HG03135 (cell line): ENCODE measurements at regions not wholly inside any gene's neighbourhood (a gene's known extent, or its start where the extent isn't known, plus 50 kb on each side); places are given as distances from the start of the nearest gene placed in this dataset.
"Not testable (repeated sequence)": the region's sequence is repeated elsewhere in the genome, so short reads cannot be mapped to it uniquely, and the experiment has no call there.

ENCODE experiments used
- ATAC-seq: cut with Tn5 transposase; IDR thresholded peaks from one replicate; pipeline ENCODE4 v1.9.1; 2021; ENCODE audit warnings: mild to moderate bottlenecking, moderate library complexity; ENCODE audit not compliant: unreplicated experiment

DNA sequence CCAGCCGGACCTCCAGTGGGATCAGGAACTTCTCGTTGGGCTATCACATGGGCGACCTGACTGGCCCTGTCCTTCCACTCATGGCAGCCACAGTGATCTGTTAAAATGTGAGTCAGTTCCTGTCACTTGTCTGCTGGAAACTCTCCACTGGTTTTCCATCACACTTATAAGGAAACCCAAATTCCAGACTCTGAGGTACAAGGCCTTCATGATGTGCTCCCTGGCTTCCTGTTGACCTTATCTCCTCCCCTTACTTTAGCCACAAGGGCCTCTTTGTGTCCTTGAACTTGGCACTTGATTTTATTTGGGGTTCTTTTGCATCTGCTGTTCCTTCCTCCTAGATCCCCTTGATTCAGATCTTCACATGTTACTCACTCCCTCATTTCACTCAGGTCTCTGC is 96.8 kb downstream of the TENT5C start:
- ATAC-seq = no peak

DNA sequence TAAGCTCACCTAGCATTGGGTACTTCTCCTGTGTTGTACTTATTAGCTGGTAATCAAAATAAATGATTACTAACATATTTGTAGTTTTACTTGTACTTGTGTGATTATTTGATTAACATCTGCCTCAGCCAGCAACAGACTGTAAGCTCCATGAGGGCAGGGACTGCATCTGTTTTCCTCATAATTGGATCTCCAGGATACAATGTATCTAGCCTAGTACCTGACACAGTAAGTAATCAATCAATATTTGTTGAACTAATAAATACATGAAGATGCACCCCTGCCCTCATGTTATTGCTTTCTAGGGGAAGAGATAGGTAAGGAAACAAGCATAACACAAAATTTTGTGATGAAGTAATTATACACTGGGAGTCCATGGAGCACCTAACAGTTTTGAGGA is 101.5 kb downstream of the TENT5C start:
- no peak for ATAC-seq

DNA sequence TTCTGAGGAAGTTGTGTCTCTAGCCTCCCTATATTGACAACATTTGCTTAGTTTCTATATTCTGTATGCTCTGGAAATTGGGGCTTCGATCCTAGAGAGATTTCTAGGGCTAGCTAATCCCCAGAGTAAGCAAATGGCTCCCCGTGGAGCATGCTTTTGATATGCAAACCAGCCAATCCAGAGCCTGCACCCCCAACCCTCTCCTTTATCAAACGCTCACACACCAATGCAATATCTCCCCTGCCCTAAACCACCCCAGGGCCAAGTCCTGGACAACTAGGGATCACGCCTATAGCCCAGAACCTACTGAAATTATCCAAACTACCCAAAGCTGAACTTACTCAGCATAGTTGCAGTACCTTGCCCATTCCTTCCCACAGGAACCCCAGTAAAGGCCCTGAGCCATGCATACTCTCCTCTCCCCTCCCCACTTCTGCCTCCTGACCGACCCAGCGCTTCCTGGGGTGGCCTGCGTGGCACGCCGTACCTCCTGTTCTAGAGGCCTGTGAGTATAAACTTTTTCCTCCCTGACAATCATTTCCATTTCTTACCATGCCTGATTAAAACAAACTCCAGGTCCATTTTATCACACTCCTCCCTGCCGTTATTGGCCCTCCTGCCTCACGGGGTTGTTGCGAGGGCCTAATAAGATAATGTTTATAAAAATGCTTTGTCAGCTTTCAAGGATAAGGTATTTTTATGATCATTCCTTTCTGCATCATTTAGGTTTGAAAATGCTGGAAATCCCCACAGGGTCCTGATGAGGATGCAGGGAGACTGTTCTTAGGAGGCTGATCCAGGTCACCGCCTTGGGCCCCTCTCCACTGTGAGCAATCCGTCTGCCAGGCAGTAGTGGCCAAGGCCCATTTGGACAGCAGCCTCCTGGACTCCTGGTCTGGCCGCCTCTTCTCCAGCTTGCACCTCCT is 102.7 kb downstream of the TENT5C start:
- ATAC-seq = no peak

DNA sequence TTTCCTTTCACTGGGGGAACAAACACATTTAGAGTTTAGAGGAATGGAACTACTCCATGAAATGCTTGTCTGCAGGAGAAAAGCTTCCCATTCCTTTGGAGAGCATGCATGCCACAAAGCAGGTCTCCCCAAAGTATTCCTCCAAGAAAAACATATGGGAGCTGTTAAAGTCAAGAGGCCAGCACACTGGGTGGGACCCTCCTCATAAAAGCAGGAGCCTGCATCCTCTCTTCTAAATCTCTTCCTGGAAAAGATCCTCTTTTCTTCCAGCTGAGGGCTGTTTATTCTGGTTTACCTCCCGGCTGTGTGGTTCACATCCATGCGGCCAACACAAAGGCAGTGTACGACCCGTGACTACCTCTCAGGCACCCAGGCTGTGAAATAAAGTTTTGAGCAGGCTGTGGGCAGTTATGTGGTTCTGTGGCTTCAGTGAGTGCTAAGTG is 103.4 kb downstream of the TENT5C start:
- no peak for ATAC-seq

DNA sequence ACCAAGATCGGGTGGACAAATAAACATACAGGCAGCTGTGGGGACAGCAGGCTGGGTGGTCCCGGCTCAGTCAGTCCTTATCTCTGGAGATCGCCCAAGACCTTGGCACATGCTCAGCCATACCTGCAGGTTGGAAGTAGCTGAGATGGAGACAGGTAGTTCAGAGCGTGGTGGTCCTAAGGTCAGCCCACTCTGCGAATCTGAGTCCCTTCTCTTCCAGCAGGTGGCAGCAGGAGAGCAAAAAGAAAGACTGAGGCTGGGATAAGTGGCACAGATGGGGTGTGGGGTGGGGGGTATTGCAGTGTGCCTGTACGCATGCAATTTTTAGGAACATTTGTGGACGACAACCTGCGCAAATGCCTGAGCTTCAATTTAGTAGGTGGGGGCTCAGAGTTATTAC is 104.9 kb downstream of the TENT5C start:
- no peak for ATAC-seq

DNA sequence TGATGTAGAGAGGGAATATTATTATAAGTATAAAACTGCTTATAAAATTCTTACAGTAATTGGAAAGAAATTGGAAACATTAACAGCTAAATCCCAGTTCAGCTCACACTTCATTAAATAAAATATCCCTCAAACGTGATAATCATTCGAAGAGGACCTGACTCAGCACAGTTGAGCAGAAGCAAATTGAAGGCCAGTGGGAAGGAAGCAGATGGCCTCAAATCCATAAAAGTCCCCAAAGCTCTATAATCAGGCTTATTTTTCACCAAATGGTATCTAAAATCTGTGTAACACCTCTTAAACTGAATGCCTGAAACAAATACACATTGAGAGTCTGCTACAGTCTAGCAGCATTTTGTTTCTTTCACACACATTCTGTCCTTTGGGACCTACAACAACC is 106.8 kb downstream of the TENT5C start:
- ATAC-seq = no peak

DNA sequence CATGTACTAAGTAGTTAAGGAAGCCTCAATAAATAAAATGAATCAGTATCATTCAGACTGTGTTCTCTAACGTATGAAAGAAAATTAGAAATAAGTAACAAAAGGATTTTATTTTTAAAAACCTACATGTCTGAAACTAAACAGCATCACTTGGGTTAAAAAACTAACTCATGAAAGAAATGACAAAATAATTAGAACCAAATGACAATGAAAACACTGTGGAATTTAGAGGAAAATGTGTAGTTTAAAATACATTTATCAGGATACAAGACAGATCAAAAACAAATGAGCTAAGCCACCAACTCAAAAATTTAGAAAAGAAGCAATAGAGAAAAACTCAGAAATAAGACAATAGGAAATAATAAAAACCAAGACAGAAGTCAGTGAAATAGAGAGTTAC is 108.7 kb downstream of the TENT5C start:
- no peak for ATAC-seq

DNA sequence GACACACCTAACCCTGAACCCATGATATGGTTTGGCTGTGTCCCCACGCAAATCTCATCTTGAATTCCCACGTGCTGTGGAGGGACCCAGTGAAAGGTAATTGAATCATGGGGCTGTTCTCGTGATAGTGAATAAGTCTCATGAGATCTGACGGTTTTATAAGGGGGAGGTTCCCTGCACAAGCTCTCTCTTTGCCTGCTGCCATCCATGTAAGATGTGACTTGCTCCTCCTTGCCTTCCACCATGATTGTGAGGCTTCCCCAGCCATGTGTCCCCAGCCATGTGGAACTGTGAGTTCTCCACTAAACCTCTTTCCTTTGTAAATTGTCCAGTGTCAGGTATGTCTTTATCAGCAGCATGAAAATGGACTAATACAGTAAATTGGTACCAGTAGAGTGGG is 110.2 kb downstream of the TENT5C start:
- ATAC-seq = not testable (repeated sequence)

DNA sequence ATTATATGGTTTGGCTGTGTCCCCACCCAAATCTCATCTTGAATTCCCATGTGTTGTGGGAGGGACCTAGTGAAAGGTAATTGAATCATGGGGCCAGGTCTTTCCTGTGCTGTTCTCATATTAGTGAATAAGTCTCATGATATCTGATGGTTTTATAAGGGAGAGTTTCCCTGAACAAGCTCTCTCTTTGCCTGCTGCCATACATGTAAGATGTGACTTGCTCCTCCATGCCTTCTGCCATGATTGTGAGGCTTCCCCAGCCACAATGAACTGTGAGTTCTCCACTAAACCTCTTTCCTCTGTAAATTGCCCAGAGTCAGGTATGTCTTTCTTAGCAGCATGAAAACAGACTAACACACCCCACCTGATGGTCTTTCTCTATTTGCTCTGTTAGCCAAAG is 112.1 kb downstream of the TENT5C start:
- not testable (repeated sequence) for ATAC-seq

DNA sequence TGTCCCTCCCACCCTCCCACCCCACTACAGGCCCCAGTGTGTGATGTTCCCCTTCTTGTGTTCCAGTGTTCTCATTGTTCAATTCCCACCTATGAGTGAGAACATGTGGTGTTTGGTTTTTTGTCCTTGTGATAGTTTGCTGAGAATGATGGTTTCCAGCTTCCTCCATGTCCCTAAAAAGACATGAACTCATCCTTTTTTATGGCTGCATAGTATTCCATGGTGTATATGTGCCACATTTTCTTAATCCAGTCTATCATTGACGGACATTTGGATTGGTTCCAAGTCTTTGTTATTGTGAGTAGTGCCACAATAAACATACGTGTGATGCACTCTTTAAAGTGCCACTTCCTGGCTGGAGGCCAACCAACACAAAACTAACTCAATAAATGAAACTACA is 112.7 kb downstream of the TENT5C start:
- ATAC-seq = not testable (repeated sequence)

DNA sequence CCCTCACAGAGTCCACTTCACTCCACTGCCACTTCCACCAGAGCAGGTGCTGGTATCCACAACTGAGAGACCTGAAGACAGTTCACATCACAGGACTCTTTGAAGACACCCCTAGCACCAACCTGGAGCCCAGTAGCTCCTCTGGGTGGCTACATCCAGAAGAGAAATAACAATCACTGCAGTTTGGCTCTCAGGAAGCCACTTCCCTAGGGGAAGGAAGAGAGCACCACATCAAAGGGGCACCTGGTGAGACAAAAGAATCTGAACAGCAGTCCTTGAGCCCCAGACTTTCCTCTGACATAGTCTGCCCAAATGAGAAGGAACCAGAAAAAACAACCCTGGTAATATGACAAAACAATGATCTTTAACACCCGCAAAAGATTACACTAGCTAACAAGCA is 113.2 kb downstream of the TENT5C start:
- ATAC-seq = no peak

DNA sequence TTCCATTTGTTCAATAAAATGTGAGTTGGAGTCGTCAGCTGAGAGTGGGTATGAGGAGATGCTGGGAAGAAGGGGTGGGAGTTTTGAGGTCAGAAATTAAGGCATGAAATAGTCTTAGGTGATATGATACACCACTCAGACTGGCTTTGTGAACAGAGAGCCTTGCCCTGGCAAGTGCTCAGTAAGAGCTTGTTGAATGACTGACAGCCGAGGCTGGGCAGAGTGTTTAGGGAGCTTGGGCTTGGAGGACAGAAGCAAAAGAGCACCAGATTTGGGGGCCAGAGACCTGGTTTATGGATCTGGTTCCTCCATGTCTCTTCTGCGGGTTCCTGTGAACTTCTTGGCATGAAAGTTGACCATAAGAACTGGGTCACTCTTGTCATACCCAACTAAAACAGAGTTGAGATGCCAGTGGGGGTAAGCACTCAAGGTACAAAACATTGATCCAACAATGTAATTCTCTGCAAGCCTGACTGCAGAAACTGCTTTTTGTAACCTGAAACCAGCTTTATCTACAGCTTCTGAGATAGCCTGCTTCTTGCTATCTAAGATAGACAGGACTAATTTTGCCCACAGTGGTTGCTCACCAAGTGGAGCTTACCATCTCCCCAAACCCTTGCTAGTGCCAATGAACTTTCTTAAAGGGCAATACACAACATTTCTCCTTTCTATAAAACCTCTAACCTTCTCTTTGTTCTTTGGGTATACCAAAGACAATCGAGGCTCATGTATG is 126.4 kb downstream of the TENT5C start:
- no peak for ATAC-seq

DNA sequence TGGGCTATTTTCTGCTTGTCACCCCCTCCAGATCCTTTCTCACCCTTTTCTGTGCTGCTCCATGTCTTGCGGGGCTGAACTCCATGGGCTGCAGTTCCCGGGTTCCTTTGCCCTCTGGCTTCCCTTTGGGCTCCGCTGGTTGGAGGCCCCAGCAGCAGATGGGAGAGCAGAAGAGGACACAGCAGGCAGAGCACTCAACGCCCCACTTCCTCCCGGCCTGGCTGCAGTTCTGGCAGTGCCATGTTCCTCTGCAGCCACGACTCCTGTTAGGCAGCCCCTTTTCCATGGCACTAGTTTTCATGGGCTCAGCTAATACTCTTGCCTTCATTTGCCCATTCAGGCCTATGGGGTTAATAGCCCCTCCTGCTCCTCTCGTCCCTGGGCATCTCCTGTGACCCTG is 127.1 kb downstream of the TENT5C start:
- ATAC-seq = no peak

DNA sequence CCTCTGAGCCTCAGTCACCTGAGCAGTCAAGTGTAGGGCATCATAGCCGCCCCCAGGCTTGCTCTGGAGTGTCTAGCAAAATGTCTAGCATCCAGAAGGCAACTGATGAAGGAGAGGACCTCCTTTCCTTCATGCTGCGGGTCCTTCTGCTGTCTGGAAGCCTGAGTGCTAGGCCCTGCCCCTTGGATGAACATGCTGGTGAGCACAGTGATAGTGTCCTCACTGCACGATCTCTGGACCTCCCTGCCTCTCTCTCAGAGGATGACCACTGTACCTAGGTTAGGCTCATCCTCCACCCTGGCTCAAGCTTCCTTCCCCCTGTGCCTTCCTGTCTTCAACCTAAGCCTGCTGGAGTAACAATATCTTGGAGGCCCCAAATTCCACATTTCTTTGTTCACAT is 128.6 kb downstream of the TENT5C start:
- ATAC-seq = no peak

DNA sequence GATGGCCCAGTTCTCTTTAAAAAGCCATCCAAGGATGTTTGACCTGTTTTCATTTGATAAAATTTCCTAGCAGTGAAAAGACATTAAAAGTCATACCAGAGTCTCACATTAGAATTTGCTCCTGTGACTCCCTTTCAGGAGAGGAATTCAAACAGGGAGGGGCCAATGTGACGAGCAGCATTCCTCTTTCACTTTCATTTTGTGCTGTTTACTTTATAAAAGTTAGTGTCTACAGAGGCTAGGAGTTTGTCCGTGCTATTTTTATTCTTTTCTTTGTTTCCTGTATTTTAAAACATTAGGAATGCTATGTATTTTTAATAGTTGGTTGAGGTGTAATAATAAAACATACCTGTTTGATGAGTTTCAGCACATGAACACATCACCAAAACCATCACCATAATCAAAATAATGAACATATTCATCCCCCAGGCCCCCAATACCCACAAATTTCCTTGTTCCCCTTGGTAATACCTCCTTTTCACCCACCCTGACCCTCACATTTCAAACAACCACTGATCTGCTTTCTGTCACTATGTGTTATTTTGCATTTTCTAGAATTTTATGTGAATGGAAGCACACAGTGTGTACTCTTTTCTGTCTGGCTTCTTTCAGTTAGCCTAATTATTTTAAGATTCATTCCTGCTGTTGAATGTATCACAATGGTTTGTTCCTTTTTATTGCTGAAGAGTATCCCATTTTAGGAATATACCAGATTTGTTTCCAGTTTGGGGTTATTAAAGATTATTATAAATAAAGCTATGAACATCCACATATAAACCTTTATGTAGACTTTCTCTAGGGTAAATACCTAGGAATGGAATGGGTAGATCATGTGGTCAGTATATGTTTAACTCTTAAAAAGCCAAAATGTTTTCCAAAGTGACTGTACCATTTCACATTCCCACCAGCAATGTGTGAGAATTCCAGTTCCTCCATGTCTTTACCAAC is 129.5 kb downstream of the TENT5C start:
- no peak for ATAC-seq

DNA sequence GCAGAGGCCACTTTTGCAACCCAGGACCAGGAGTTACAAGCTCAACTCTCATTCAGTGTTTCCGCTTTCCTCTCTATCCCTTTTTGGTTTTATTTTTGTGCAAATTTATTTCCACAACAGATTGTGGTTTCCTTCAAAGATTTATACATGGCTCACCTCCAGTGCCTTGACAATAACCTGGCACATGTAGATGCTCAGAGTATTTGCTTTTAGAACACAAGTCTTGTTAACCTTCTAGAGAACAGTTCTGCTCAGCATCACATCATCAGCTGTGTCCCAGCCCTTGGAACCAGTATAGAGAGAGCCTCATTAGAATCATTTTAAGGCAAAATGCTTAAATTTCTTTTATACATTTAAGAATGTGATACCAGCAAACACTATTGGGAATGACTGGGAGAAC is 133.7 kb downstream of the TENT5C start:
- ATAC-seq = no peak

DNA sequence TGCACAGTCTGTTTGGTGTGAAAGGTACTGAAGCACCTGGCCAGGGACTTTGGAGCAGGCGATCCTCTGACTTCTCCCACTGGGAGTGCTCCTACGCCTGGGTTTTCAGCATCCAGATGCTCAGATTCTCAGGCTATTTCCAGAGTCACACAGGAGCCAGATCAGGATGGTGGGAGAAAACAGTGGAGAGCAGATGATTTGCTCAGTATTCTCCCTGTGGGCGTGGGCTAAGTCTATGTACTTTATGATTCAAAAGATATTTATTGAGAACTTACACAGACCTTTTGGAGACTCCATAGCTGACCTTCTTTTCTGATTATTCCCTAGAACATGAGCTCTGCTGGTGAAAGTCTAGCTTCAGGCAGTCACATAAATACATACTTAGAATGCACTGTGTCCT is 134.6 kb downstream of the TENT5C start:
- ATAC-seq = no peak

DNA sequence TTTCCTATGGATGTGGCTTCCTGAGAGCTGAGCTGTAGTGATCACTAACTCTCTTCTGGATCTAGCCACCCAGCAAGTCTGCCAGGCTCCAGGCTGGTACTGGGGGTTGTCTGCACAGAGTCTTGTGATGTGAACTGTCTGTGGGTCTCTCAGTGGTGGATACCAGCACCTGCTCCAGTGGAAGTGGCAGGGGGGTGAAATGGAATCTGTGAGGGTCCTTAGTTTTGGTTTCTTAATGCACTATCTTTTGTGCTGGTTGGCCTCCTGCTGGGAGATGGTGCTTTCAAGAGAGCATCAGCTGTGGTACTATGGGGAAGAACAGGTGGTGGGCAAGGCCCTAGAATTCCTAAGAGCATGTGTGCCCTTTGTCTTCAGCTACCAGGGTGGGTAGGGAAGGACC is 140.7 kb downstream of the TENT5C start:
- ATAC-seq = not testable (repeated sequence)

DNA sequence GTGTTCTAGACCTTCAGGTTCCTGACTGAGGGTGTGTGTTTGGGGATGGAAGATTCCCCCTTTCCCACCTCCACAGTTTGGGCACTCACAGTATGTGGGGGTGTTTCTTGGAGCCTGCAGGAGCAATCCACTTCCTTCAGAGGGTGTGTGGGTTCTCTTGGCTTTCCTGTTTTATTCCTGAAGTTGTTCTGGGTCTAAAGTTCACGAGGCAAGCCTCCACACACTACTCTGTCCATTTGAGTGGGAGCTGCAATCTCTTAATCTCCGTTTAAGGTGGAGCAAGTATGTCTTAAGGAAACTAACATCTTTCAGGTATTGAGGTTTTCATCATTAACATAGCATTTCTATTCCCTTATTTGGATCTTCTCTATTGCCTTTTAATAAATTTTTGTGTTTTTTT is 141.8 kb downstream of the TENT5C start:
- no peak for ATAC-seq

DNA sequence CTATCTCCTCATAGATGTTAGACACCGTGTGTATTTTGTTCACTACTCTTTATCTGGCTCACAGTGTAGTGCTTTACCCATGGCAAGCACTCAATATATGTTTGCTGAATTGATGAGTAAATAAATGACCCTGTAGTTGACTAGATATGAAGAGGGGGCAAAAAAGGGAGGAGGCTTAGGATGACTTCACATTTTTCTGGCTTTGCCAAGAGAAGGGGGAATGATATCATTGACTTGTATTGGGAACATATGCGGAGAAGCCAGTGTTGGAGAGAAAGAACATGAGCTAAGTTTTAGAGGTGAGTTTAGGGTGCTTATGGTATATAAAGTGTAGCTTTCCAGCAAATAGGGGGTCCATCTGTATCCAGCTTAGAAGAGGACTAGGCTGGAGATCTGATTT is 145.5 kb downstream of the TENT5C start:
- ATAC-seq = no peak

DNA sequence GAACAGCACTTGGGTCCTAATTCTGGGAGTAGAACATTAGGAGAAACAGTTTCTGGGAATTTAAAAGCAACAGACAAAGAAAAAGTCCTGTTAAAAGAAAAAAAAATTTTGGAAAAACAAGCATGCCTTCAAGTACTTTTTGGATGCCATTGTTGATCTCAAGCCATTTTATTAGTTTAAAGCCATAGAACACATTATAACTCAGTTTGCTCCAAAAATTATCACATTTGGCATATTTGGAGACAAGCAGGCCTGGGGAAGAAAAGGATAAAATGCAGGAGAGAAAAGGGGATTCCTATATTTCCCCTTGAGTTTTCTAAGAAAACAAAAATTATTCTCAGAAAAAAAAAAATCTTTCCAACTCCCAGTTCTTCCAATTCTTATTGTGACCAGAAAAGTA is 146.8 kb downstream of the TENT5C start:
- no peak for ATAC-seq
